Stomach smooth muscle (tissue), 2 donors: ENCODE measurements at regions not wholly inside any gene's neighbourhood (a gene's known extent, or its start where the extent isn't known, plus 50 kb on each side); places are given as distances from the start of the nearest gene placed in this dataset.

Experiments
- H3K27ac ChIP-seq: one replicate; pipeline ENCODE4 v1.7.0; 2013; ENCODE audit warnings: mild to moderate bottlenecking, low read length, inconsistent platforms
- H3K27me3 ChIP-seq, 2 donors: one replicate each; pipeline ENCODE4 v1.7.0; 2013; ENCODE audit warnings: low read length in 2 of 2; ENCODE audit not compliant: insufficient read depth in 2 of 2, control insufficient read depth in 1 of 2
- H3K36me3 ChIP-seq, 2 donors: one replicate each; pipeline ENCODE4 v1.7.0; 2013; ENCODE audit warnings: low read length in 2 of 2; ENCODE audit not compliant: control insufficient read depth in 2 of 2, insufficient read depth in 2 of 2
- H3K4me1 ChIP-seq: one replicate; pipeline ENCODE4 v1.7.0; 2013; ENCODE audit warnings: low read length; ENCODE audit not compliant: control insufficient read depth, insufficient read depth
- H3K4me3 ChIP-seq, 2 donors: one replicate each; pipeline ENCODE4 v1.7.0; 2013; ENCODE audit warnings: low read length in 2 of 2
- H3K9ac ChIP-seq, 2 donors: one replicate each; pipeline ENCODE4 v1.7.0; 2013; ENCODE audit warnings: low read length in 2 of 2, mild to moderate bottlenecking in 1 of 2
- H3K9me3 ChIP-seq, 2 donors: one replicate each; pipeline ENCODE4 v1.7.0; 2013; ENCODE audit warnings: low read length in 2 of 2; ENCODE audit not compliant: control insufficient read depth in 2 of 2
- donor health status: healthy.
- donor health status: Pancreatic carcinoma.

DNA sequence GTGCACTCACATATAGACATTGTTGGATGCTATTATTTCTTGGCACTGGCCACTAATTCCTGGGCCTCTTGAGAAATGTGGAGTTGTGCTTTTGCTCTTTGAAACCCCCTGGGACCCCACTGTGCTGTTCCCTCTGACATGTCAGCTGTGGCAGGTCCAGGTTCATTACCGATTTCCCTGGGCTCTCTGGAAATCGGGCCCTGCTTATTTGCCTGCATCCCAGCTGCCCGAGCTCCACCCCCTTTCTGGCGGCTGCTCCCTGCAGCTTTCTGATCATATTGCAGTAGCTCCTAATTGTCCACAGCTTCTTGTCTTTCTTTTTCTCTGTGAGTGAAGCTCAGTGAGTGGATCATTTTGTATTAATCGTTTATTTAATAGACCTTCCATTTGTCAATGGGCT is 183.7 kb upstream of the FAM78B start:
- Histone ChIP-seq H3K9ac (no peak overlapping the region), H3K27ac (no peak overlapping the region), H3K36me3 (no peaks in the 10 kb centered on the region), H3K9me3 (no peaks in the 10 kb centered on the region), H3K4me1 (no peaks in the 10 kb centered on the region), H3K27me3 (no peaks in the 10 kb centered on the region), H3K4me3 (no peak overlapping the region)

DNA sequence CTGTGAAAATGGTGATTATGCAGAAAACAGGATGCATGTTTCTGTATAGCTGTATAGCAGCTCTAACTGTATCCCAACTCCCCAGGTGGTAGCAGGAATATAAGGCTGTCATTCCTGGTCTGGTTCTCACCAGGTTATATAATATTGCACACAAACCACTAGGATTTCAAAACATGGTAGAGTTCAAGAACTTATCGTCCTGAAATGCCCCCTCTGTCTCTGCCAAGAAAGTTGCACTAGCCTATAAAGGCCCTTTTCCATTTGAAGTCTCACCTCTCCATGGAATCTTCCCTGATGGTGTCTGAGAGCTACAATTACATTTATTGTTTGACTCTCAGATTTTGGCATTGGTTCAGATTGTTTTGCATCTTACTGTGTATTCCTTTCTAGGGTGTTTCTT is 184.9 kb upstream of the FAM78B start:
- no peak overlapping the region for H3K27ac ChIP-seq
- no peak overlapping the region for H3K9ac ChIP-seq
- H3K9me3 ChIP-seq, result no peaks in the 10 kb centered on the region
- H3K36me3 ChIP-seq, result no peaks in the 10 kb centered on the region
- no peak overlapping the region for H3K4me3 ChIP-seq
- no peaks in the 10 kb centered on the region for H3K27me3 ChIP-seq
- no peaks in the 10 kb centered on the region for H3K4me1 ChIP-seq

DNA sequence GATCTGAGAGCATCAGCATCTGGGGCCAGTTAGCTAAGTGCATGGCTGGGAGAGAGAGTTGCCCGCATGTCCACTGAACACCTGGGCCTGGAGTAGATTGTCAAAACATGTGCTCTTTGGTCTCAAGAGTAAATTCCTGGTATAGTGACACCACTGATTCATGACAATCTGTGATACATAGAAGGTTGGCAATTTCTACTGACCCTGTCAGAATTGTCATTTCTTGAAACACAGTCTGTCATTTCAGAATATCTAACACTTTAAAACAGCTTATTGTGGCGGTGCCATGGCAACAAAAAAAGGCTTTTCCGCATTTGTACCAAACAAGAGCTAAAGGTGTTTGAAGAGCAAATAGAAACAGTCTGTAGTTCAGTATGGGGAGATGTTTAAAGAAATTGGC is 186.4 kb upstream of the FAM78B start:
- H3K27me3 ChIP-seq, result no peaks in the 10 kb centered on the region
- no peak overlapping the region for H3K4me3 ChIP-seq
- H3K4me1 ChIP-seq, result no peaks in the 10 kb centered on the region
- no peak overlapping the region for H3K9ac ChIP-seq
- H3K27ac ChIP-seq, result no peak overlapping the region
- no peaks in the 10 kb centered on the region for H3K36me3 ChIP-seq
- H3K9me3 ChIP-seq, result no peaks in the 10 kb centered on the region

DNA sequence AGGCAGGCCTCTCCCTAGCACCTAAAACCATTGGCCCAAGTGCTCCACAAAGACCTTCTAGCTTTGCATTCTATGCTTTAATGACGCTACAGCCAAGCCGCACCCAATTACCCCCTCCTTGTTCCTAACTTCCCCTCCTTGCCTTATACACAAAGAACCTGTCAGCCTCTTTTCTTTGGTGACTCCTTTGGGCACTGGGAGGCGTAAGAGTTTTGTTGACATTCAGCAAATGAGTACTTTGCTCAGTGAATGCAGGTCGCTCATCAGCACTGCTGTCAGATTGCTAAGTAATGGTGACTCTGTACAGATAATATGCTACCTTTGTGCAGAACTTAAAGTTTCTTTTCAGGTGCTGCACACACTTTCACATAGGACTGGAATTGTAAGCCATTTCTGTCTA is 187.6 kb upstream of the FAM78B start:
- Histone ChIP-seq H3K36me3 (no peaks in the 10 kb centered on the region), H3K9ac (no peak overlapping the region), H3K27me3 (no peaks in the 10 kb centered on the region), H3K4me1 (no peaks in the 10 kb centered on the region), H3K9me3 (no peaks in the 10 kb centered on the region), H3K4me3 (no peak overlapping the region), H3K27ac (no peak overlapping the region)

DNA sequence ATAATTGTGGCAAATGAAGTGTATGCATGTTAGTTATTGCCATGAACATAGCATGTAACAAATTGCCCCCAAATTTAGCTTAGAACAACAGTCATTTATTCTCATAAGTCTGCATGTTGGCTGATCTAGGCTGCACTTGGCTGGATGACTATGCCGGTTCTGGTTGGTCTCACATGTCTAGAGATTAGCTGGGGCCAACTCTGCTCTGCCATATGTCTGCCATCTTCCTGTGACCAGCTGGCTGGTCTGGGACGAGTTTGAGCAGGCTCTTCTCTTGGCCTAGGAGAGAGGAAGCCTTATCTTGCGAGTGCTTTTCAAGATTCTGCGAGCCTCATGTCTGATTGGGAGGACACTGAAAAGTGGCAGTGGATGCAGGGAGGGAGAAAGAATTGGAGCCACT is 198.3 kb upstream of the FAM78B start:
- H3K9me3 ChIP-seq, result peaks cover 0 to 2% of the 10 kb centered on the region in 2 donors
- H3K4me1 ChIP-seq, result no peaks in the 10 kb centered on the region
- no peaks in the 10 kb centered on the region for H3K27me3 ChIP-seq
- no peak overlapping the region for H3K9ac ChIP-seq
- no peak overlapping the region for H3K4me3 ChIP-seq
- no peaks in the 10 kb centered on the region for H3K36me3 ChIP-seq
- H3K27ac ChIP-seq, result no peak overlapping the region

DNA sequence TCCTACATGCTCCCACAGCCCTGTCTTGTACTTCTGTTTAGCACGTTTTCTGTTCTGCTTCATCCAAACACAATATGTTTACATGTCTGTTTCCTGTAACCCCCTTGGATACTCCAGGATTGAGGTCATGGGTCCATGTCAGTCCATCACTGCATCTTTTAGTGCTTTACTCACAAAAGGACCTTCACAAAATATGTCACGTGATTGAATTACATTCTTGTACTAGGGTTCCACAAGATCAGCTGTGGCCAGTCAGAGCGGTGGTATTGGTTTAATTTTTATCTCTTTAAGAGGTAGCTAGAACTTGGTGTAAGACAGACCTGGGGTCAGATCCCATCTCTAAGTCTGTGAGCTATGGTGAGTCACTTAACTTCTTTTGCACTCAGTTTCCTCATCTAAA is 201.2 kb upstream of the FAM78B start:
- Histone ChIP-seq H3K27ac (no peak overlapping the region), H3K9me3 (peaks cover 0 to 2% of the 10 kb centered on the region in 2 donors), H3K4me3 (no peak overlapping the region), H3K4me1 (no peaks in the 10 kb centered on the region), H3K9ac (no peak overlapping the region), H3K27me3 (no peaks in the 10 kb centered on the region), H3K36me3 (no peaks in the 10 kb centered on the region)

DNA sequence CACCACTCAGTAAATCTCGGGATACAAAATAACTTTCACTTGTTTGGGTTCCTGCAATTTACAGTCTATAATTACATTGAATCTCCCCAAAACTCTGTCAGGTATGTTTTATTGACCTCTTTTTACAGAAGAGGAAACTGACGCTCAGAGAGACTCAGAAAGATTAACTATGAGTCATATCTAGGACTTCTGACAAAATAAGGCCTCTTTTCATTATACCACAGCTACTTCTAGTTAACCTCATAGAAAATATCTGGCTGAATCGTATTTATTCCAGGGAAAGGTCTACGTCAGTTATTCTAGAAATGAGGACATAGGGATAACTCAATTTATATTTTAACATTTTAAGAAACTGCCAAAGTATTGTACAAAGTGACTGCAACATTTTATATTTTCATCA is 211.1 kb upstream of the FAM78B start:
- Histone ChIP-seq H3K36me3 (no peaks in the 10 kb centered on the region), H3K4me3 (no peak overlapping the region), H3K4me1 (no peaks in the 10 kb centered on the region), H3K27ac (no peak overlapping the region), H3K9me3 (no peaks in the 10 kb centered on the region), H3K9ac (no peak overlapping the region), H3K27me3 (no peaks in the 10 kb centered on the region)

DNA sequence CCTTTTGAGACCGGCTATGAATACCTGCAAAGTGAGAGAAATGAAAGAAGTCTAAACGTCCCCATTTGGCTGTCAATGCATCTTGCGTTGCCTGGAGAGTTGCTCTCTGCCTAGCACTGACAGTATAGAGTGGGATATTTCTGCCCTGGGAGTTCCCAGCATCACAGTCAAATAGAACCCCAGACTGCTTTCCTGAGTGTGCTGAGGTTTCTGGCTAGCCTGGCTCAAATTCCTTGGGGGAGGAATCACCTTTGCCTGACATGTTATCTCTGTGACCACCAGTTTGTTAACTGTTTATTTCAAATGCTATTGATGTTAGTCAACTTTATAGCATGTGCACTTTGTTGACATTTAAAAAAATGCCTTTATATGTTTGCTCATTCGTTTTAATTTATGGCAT is 212.0 kb upstream of the FAM78B start:
- Histone ChIP-seq H3K36me3 (no peaks in the 10 kb centered on the region), H3K4me1 (no peaks in the 10 kb centered on the region), H3K9me3 (no peaks in the 10 kb centered on the region), H3K27ac (no peak overlapping the region), H3K4me3 (no peak overlapping the region), H3K27me3 (no peaks in the 10 kb centered on the region), H3K9ac (no peak overlapping the region)

DNA sequence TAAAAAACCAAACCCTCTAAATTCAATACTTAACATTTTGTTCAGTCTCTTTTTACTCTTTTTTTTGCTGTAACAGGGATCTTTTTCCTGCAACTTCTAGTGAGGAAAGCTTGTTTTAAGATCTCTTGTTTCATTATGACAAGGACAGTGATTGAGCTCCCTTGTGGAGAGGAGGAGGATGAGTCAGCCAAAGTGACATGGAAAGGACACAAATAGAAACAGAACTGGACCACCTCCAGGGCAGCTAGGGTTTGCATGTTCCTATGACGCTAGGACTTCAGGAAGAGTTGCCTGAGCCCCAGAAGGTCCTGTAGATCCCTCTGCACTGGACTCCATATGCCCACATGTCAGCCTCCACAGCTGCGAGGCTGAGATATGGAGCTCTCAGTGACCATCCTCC is 212.6 kb upstream of the FAM78B start:
- Histone ChIP-seq H3K4me1 (no peaks in the 10 kb centered on the region), H3K9me3 (no peaks in the 10 kb centered on the region), H3K36me3 (no peaks in the 10 kb centered on the region), H3K27ac (no peak overlapping the region), H3K9ac (no peak overlapping the region), H3K4me3 (no peak overlapping the region), H3K27me3 (peaks cover 0 to 2% of the 10 kb centered on the region in 2 donors)

DNA sequence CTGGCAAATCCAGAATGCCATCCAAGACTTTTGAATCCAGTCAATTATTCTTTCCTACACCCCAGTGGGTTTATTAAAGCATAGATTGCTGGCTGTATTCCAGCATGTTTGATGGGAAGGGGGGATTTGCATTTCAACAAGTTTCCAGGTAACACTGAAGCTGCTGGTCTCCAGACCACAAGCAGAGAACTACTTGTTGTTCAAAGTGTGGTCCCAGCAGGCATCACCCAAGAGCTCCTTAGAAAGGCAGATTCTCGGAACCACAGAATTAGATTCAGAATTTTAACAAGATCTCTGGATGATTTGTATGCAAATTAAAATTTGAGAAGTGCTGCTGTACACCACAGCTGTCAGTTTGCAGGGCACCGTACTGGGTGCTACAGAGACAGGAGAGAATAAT is 216.3 kb upstream of the FAM78B start:
- H3K4me1 ChIP-seq, result no peaks in the 10 kb centered on the region
- no peak overlapping the region for H3K9ac ChIP-seq
- H3K27ac ChIP-seq, result no peak overlapping the region
- H3K27me3 ChIP-seq, result peaks cover 0 to 2% of the 10 kb centered on the region in 2 donors
- no peak overlapping the region for H3K4me3 ChIP-seq
- no peaks in the 10 kb centered on the region for H3K9me3 ChIP-seq
- no peaks in the 10 kb centered on the region for H3K36me3 ChIP-seq

DNA sequence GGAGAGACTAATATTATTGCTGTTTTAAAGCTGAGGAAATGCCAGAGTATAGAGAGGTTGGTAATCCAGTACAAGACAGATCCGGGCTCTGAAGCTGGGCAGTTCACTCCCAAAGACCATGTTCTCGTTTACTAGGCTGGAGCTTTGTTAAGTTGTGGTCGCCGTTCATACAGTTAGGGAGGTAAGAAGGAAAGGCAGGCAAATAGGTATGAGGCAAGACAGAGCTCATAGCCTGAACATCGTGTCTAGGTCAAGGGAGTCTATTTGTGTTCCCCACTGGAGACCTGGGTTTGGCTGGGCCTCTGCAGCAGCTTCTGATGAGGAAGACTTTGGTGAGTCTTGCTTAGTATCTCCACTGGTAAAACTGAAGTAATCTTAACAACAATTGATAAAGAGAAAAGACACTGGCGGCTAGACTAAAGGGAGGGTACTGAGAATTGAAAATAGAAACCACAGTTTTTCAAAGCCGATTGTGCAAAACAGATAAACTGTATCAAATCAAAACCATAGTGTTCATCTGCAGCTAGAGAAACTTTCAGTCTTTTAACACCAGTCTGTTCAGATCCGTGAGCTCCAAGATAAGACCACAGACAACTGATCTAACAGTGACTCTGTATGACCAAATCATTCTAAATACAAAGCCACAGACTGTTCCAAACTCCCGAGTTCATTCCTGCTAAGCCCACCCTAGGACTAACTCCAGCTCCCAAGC is 217.0 kb upstream of the FAM78B start:
- H3K9ac ChIP-seq, result no peak overlapping the region
- H3K36me3 ChIP-seq, result no peaks in the 10 kb centered on the region
- H3K27ac ChIP-seq, result no peak overlapping the region
- H3K4me1 ChIP-seq, result no peaks in the 10 kb centered on the region
- peaks cover 0 to 2% of the 10 kb centered on the region in 2 donors for H3K27me3 ChIP-seq
- H3K4me3 ChIP-seq, result no peak overlapping the region
- H3K9me3 ChIP-seq, result no peaks in the 10 kb centered on the region
